K562 (cell line): ENCODE measurements at regions not wholly inside any gene's neighbourhood (a gene's known extent, or its start where the extent isn't known, plus 50 kb on each side); places are given as distances from the start of the nearest gene placed in this dataset.

ENCODE experiments used
- ATAC-seq: fragments of 200-7000 bp; cut with Tn5 transposase; 3 replicates; pipeline ENCODE4 v1.9.1; 2020; ENCODE audit warnings: moderate library complexity
- BruUV-seq: library from RNA; stranded (reverse); fragments of 400-500 nt; replicated peaks from 2 replicates; lab custom pipeline; 2021; lab: Mats Ljungman, UMichigan
- CTCF ChIA-PET: fragments of 300-600 bp; formaldehyde crosslinking; extraction: SDS; loops from one replicate; lab custom pipeline; 2021; ENCODE audit warnings: low intra/inter-chr PET ratio; lab: Yijun Ruan, JAX
- POLR2A ChIA-PET: fragments of 300-600, 350-650 bp; sonication (Branson Sonifier 250); formaldehyde crosslinking; extraction: SDS; loops from one replicate; lab custom pipeline; 2021; ENCODE audit warnings: antibody characterized with exemption, inconsistent platforms; lab: Yijun Ruan, JAX
- DNase-seq, 4 experiments: peaks; one replicate each; pipeline versions ENCODE4 v3.0.0 to v3.0.0-alpha.2; 2011 to 2018; ENCODE audit warnings: low spot score in 3 of 4, mixed read lengths in 3 of 4; ENCODE audit errors: extremely low read depth in 1 of 4
- FAIRE-seq: peaks from 2 replicates; lab custom pipeline; 2011; peaks lifted over from hg19 to GRCh38; lab: Jason Lieb, UNC
- H2AFZ ChIP-seq: 2 replicates; pipeline ENCODE4 v1.6.0; 2011; ENCODE audit warnings: low read depth, low read length, control low read depth, inconsistent platforms
- H3K27ac ChIP-seq: fragments of 200-600 bp; 3 replicates; pipeline ENCODE4 v1.8.0; 2011; ENCODE audit warnings: low read depth, mild to moderate bottlenecking, control low read depth, inconsistent platforms, low read length, moderate library complexity, mixed read lengths; ENCODE audit errors: extremely low read depth
- H3K27me3 ChIP-seq, 2 experiments: fragments of 300-600 bp in 1 of 2; 2 replicates in 1 of 2; 3 replicates in 1 of 2; pipeline versions ENCODE4 v1.6.0 to v1.8.0; 2011; ENCODE audit warnings: inconsistent platforms in 2 of 2, low read length in 2 of 2, mild to moderate bottlenecking in 1 of 2, mixed read lengths in 1 of 2, moderate library complexity in 1 of 2; ENCODE audit not compliant: control insufficient read depth in 2 of 2, insufficient read depth in 2 of 2
- H3K36me3 ChIP-seq: fragments of 300-600 bp; 3 replicates; pipeline ENCODE4 v1.8.0; 2011; ENCODE audit warnings: mild to moderate bottlenecking, low read length, inconsistent platforms; ENCODE audit not compliant: control insufficient read depth, insufficient read depth
- H3K4me1 ChIP-seq, 2 experiments: fragments of 200-600 bp in 1 of 2; replicated peaks in 1 of 2; 2 replicates in 1 of 2; 3 replicates in 1 of 2; pipeline versions ENCODE4 v1.5.1 to v1.8.0; 2011; ENCODE audit warnings: inconsistent platforms in 2 of 2, low read length in 2 of 2, mild to moderate bottlenecking in 1 of 2, mixed read lengths in 1 of 2, moderate library complexity in 1 of 2; ENCODE audit not compliant: control insufficient read depth in 2 of 2, insufficient read depth in 2 of 2
- H3K4me2 ChIP-seq: 2 replicates; pipeline ENCODE4 v1.6.1; 2011; ENCODE audit warnings: low read length, control low read depth, inconsistent platforms, mixed read lengths; ENCODE audit not compliant: insufficient read depth
- H3K4me3 ChIP-seq: fragments of 200-600 bp; sonication (generic), shearing (Covaris generic); 2 replicates; pipeline ENCODE4 v1.5.1; 2016; ENCODE audit warnings: control low read depth, inconsistent platforms
- H3K79me2 ChIP-seq: fragments of 200-600 bp; 3 replicates; pipeline ENCODE4 v1.8.0; 2011; ENCODE audit warnings: low read length, inconsistent platforms; ENCODE audit not compliant: control insufficient read depth, insufficient read depth
- H3K9ac ChIP-seq, 2 experiments: 2 replicates each; pipeline versions ENCODE4 v1.6.0 to v1.6.1; 2011; ENCODE audit warnings: low read depth in 2 of 2, low read length in 2 of 2, control low read depth in 1 of 2, inconsistent platforms in 1 of 2, mild to moderate bottlenecking in 1 of 2, mixed read lengths in 1 of 2; ENCODE audit not compliant: insufficient read depth in 1 of 2
- H3K9me1 ChIP-seq: one replicate; pipeline ENCODE4 v1.6.0; 2011; ENCODE audit warnings: inconsistent platforms, mild to moderate bottlenecking, low read length, moderate library complexity; ENCODE audit not compliant: control insufficient read depth, insufficient read depth
- H3K9me3 ChIP-seq: replicated peaks from 2 replicates; pipeline ENCODE4 v1.5.1; 2011; ENCODE audit warnings: low read depth, low read length, inconsistent platforms; ENCODE audit not compliant: control insufficient read depth, insufficient read depth
- H4K20me1 ChIP-seq: replicated peaks from 2 replicates; pipeline ENCODE4 v1.6.1; 2011; ENCODE audit warnings: low read length, inconsistent platforms, mixed read lengths; ENCODE audit not compliant: control insufficient read depth, insufficient read depth
- CBX1 ChIP-seq: sonication (generic); IDR thresholded peaks from 2 replicates; pipeline ENCODE4 v1.6.1; 2016; ENCODE audit warnings: antibody characterized with exemption, low read depth, mild to moderate bottlenecking
- CBX3 ChIP-seq, 2 experiments: IDR thresholded peaks; 1 replicate in 1 of 2; 2 replicates in 1 of 2; pipeline ENCODE4 v1.6.1; 2012; ENCODE audit warnings: inconsistent platforms in 2 of 2, low read length in 2 of 2, borderline replicate concordance in 1 of 2, control low read depth in 1 of 2
- CBX5 ChIP-seq: IDR thresholded peaks from 2 replicates; pipeline ENCODE4 v1.6.1; 2014; ENCODE audit warnings: low read depth, borderline replicate concordance
- DIDO1 ChIP-seq: fragments of 450-650 bp; IDR thresholded peaks from 2 replicates; pipeline ENCODE4 v1.6.1; 2016; ENCODE audit warnings: low read depth, missing biosample characterization, missing genetic modification characterization
- FOXJ3 ChIP-seq: sonication (generic); formaldehyde crosslinking; IDR thresholded peaks from 2 replicates; pipeline ENCODE4 v1.4.0; 2020; ENCODE audit warnings: mild to moderate bottlenecking, missing genetic modification reagents
- LCOR ChIP-seq: sonication (generic); formaldehyde crosslinking; IDR thresholded peaks from 2 replicates; pipeline ENCODE4 v1.8.0; 2022; ENCODE audit warnings: mild to moderate bottlenecking, missing genetic modification reagents
- MCM2 ChIP-seq: fragments of 450-650 bp; IDR thresholded peaks from 2 replicates; pipeline ENCODE4 v1.6.1; 2017; ENCODE audit warnings: low read depth, mild to moderate bottlenecking
- NR2C1 ChIP-seq, 2 experiments: fragments of 450-650 bp; IDR thresholded peaks; 2 replicates each; pipeline ENCODE4 v1.6.1; 2017; ENCODE audit warnings: mild to moderate bottlenecking in 2 of 2, antibody characterized with exemption in 1 of 2, inconsistent platforms in 1 of 2, missing compliant biosample characterization in 1 of 2, missing genetic modification characterization in 1 of 2
- PATZ1 ChIP-seq: fragments of 250-450 bp; sonication (Bioruptor Pico); IDR thresholded peaks from 2 replicates; pipeline ENCODE4 v1.5.0; 2020; ENCODE audit warnings: mild to moderate bottlenecking, borderline replicate concordance
- PHTF2 ChIP-seq: fragments of 250-450 bp; sonication (Bioruptor Pico); IDR thresholded peaks from 2 replicates; pipeline ENCODE4 v1.5.0; 2021; ENCODE audit warnings: mild to moderate bottlenecking
- RB1 ChIP-seq: fragments of 450-650 bp; IDR thresholded peaks from 2 replicates; pipeline ENCODE4 v1.6.1; 2017; ENCODE audit warnings: low read depth, mild to moderate bottlenecking
- SUPT5H ChIP-seq: fragments of 450-650 bp; IDR thresholded peaks from 2 replicates; pipeline ENCODE4 v1.6.1; 2016
- TEAD4 ChIP-seq, 2 experiments: sonication (generic) in 1 of 2; formaldehyde crosslinking in 1 of 2; IDR thresholded peaks; 2 replicates each; pipeline versions ENCODE4 v1.6.1 to v1.8.0; 2012 to 2022; ENCODE audit warnings: borderline replicate concordance in 1 of 2, inconsistent platforms in 1 of 2, low read length in 1 of 2, mild to moderate bottlenecking in 1 of 2, missing genetic modification reagents in 1 of 2
- YBX1 ChIP-seq: fragments of 450-650 bp; IDR thresholded peaks from 2 replicates; pipeline ENCODE4 v1.7.1; 2016; ENCODE audit warnings: mild to moderate bottlenecking
- ZEB2 ChIP-seq: fragments of 450-650 bp; IDR thresholded peaks from 2 replicates; pipeline ENCODE4 v1.6.1; 2016
- ZNF280A ChIP-seq: fragments of 450-650 bp; IDR thresholded peaks from 2 replicates; pipeline ENCODE4 v1.6.1; 2018; ENCODE audit warnings: mild to moderate bottlenecking, low read depth; ENCODE audit not compliant: partially characterized antibody
- ZNF431 ChIP-seq: sonication (generic); formaldehyde crosslinking; IDR thresholded peaks from 2 replicates; pipeline ENCODE4 v1.8.0; 2022; ENCODE audit warnings: mild to moderate bottlenecking, missing genetic modification reagents
- ZNF766 ChIP-seq: fragments of 200-800 bp; sonication (Bioruptor generic); conservative IDR thresholded peaks from 2 replicates; pipeline ENCODE4 v1.6.1; 2016; ENCODE audit warnings: missing genetic modification characterization, missing compliant biosample characterization
- WGBS: fragments of 100-300 bp; shearing (Covaris generic); methylation state at CpG from one replicate; pipeline ENCODE4 v1.1.6; 2016; ENCODE audit warnings: low coverage, mixed read lengths; ENCODE audit not compliant: insufficient coverage; ENCODE audit errors: missing lambda C conversion rate; 5-methylcytosine and 5-hydroxymethylcytosine counted together
- in situ Hi-C: fragments of 300-500 bp; cut with MboI; formaldehyde crosslinking; loops from 4 replicates; pipeline ENCODE4 v1.15.0; 2018; ENCODE audit warnings: inconsistent platforms, mixed read lengths
- intact Hi-C: fragments of 100-400 bp; cut with micrococcal nuclease; formaldehyde crosslinking; loops from 2 replicates; pipeline ENCODE4 v1.14.2; 2022
- TF ChIP-seq, protein P1 (sequence below): fragments of 250-450 bp; sonication (Bioruptor Pico); IDR thresholded peaks from 2 replicates; pipeline ENCODE4 v1.4.0; 2020; ENCODE audit warnings: mild to moderate bottlenecking, moderate library complexity

GRCh38 chr2:12402440-12403139, 314.1 kb upstream of the TRIB2 start:
- H3K4me1 ChIP-seq: no peaks in the 10 kb centered on the region; a peak in 2 of 5 replicates
- no peak for ATAC-seq
- CTCF ChIA-PET: no interaction called here
- no peaks in the 10 kb centered on the region for H3K27me3 ChIP-seq
- no peaks in the 10 kb centered on the region for H4K20me1 ChIP-seq
- no peaks in the 10 kb centered on the region for H3K79me2 ChIP-seq
- in situ Hi-C loops (no loop called here), intact Hi-C loops (no loop called here)
- H3K4me3 ChIP-seq: no peak overlapping the region
- POLR2A ChIA-PET: no interaction called here
- H3K9me3 ChIP-seq: peaks cover 3% of the 10 kb centered on the region
- no peak overlapping the region for H3K9ac ChIP-seq
- H3K27ac ChIP-seq: no peak overlapping the region
- H3K9me1 ChIP-seq: no peaks in the 10 kb centered on the region
- DNase-seq: no peak
- H2AFZ ChIP-seq: no peak overlapping the region
- no peaks in the 10 kb centered on the region for H3K36me3 ChIP-seq
- FAIRE-seq: no peak
- no peak overlapping the region for H3K4me2 ChIP-seq
- WGBS: 92% methylated on average over 5 of the region's 5 CpGs
- no TSS peak for BruUV-seq
- TF ChIP-seq, protein P1, sequence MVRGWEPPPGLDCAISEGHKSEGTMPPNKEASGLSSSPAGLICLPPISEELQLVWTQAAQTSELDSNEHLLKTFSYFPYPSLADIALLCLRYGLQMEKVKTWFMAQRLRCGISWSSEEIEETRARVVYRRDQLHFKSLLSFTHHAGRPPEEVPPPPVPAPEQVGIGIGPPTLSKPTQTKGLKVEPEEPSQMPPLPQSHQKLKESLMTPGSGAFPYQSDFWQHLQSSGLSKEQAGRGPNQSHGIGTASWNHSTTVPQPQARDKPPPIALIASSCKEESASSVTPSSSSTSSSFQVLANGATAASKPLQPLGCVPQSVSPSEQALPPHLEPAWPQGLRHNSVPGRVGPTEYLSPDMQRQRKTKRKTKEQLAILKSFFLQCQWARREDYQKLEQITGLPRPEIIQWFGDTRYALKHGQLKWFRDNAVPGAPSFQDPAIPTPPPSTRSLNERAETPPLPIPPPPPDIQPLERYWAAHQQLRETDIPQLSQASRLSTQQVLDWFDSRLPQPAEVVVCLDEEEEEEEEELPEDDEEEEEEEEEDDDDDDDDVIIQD (CRISPR knock-in tag): no peak
- TF ChIP-seq ZEB2 (no peak), ZNF766 (no peak), LCOR (no peak), CBX1 (0 out of 2 replicates have a peak, but pooled peaks have one; percentile 32), FOXJ3 (no peak), DIDO1 (tag) (no peak), SUPT5H (no peak), PATZ1 (CRISPR knock-in tag) (no peak), NR2C1 (IDR thresholded peaks at IDR 0.05) (no peak), NR2C1 (tag; IDR thresholded peaks at IDR 0.05) (no peak), TEAD4 (IDR thresholded peaks at IDR 0.05; ENCODE audit: low read length) (no peak), TEAD4 (CRISPR knock-in tag; IDR thresholded peaks at IDR 0.05; ENCODE audit: borderline replicate concordance) (no peak), ZNF431 (CRISPR knock-in tag) (no peak), YBX1 (no peak), ZNF280A (peak; percentile 64), CBX3 (IDR thresholded peaks at IDR 0.05; ENCODE audit: borderline replicate concordance in 1 of 2, low read length in 2 of 2) (peak in 1 of 2 experiments; percentile 73; a peak in 1 of 3 replicates), CBX5 (0 out of 2 replicates have a peak, but pooled peaks have one; percentile 69), MCM2 (no peak), RB1 (no peak), PHTF2 (CRISPR knock-in tag) (no peak)
